ENCODE measurements at regions not wholly inside any gene's neighbourhood (a gene's known extent, or its start where the extent isn't known, plus 50 kb on each side); places are given as distances from the start of the nearest gene placed in this dataset.

DNA sequence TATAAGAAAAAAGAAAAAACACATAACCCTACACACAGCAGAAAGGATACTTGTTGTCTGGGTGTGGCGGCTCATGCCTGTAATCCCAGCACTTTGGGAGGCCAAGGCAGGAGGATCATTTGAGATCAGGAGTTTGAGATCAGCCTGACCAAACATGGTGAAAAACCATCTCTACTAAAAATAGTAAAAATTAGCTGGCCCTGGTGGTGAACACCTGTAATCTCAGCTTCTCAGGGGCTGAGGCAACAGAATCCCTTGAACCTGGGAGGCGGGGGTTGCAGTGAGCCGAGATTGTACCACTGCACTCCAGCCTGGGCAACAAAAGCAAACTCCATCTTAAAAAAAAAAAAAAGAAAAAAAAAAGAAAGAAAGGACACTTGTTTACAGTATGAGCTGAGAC lies 147.6 kb upstream of the PITX1 start:
- H3K9me3 ChIP-seq (replicated peaks; ENCODE audit: insufficient read depth, low read length), result no peaks in the 10 kb centered on the region
- no peaks in the 10 kb centered on the region for H3K27me3 ChIP-seq (replicated peaks; ENCODE audit: insufficient read depth, low read length)
- no peak overlapping the region for H3K4me2 ChIP-seq (ENCODE audit: low read depth, low read length)
- no peak for TF ChIP-seq EZH2 (optimal IDR thresholded peaks at IDR 0.05; ENCODE audit: low read depth, low read length)
- TF ChIP-seq, protein P1, sequence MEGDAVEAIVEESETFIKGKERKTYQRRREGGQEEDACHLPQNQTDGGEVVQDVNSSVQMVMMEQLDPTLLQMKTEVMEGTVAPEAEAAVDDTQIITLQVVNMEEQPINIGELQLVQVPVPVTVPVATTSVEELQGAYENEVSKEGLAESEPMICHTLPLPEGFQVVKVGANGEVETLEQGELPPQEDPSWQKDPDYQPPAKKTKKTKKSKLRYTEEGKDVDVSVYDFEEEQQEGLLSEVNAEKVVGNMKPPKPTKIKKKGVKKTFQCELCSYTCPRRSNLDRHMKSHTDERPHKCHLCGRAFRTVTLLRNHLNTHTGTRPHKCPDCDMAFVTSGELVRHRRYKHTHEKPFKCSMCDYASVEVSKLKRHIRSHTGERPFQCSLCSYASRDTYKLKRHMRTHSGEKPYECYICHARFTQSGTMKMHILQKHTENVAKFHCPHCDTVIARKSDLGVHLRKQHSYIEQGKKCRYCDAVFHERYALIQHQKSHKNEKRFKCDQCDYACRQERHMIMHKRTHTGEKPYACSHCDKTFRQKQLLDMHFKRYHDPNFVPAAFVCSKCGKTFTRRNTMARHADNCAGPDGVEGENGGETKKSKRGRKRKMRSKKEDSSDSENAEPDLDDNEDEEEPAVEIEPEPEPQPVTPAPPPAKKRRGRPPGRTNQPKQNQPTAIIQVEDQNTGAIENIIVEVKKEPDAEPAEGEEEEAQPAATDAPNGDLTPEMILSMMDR (IDR thresholded peaks at IDR 0.05; ENCODE audit: low read length), result no peak
- TF ChIP-seq EZH2phosphoT487 (IDR thresholded peaks at IDR 0.05; ENCODE audit: low read length), result no peak
- no peak overlapping the region for H3K4me3 ChIP-seq (ENCODE audit: low read length)
- no peaks in the 10 kb centered on the region for H4K20me1 ChIP-seq (ENCODE audit: insufficient read depth, low read length)
- H3K79me2 ChIP-seq (ENCODE audit: low read length), result no peaks in the 10 kb centered on the region
- no peak for DNase-seq
- H3K9me2 ChIP-seq (replicated peaks; ENCODE audit: insufficient read depth, low read length), result no peaks in the 10 kb centered on the region
- H3F3A ChIP-seq (ENCODE audit: insufficient read depth, low read length), result no peaks in the 10 kb centered on the region
- H3K36me3 ChIP-seq (replicated peaks; ENCODE audit: insufficient read depth, low read length), result no peaks in the 10 kb centered on the region
- H3K4me1 ChIP-seq (ENCODE audit: low read length), result no peaks in the 10 kb centered on the region
- no peak overlapping the region for H3K9ac ChIP-seq (ENCODE audit: low read length)
- H3K27ac ChIP-seq (ENCODE audit: low read length), result no peak overlapping the region
- no peak overlapping the region for H2AFZ ChIP-seq (ENCODE audit: low read length)

DNA sequence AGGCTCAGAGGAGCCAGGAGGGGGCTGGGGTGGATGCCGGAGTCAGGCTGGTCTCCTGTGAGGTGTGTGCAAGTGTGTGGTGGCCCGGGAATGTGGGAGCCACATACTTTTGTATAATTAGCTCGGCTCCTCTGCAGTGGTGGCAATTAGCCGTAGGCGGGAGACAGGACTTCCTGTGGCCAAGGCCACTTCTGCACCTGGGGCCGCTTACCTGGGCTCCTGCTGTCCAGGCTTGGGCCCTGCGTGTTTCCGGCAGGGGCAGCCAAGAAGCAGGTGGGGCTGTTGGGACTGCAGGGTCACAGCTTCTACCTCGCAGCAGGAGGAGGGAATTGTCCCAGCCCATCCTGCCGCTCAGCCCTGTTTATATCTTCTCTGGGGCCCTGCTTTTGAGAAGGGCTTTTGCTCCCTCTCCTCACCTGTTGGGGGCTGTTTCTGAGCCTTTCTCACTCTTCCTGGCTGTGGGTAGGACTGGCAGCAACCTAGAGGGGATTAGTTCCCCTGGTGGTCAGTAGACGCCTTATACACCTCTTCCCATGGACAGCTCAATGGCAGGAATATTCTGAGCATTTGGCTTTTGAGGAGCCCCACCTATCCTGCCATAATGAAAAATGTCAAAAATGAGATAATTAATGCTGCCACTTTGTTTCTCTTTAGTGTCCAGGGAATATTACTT lies 145.4 kb upstream of the PITX1 start:
- Histone ChIP-seq H3F3A (ENCODE audit: insufficient read depth, low read length) (no peaks in the 10 kb centered on the region), H3K9me3 (replicated peaks; ENCODE audit: insufficient read depth, low read length) (no peaks in the 10 kb centered on the region), H4K20me1 (ENCODE audit: insufficient read depth, low read length) (no peaks in the 10 kb centered on the region), H3K27me3 (replicated peaks; ENCODE audit: insufficient read depth, low read length) (no peaks in the 10 kb centered on the region), H2AFZ (ENCODE audit: low read length) (no peak overlapping the region), H3K36me3 (replicated peaks; ENCODE audit: insufficient read depth, low read length) (no peaks in the 10 kb centered on the region), H3K9me2 (replicated peaks; ENCODE audit: insufficient read depth, low read length) (no peaks in the 10 kb centered on the region), H3K4me1 (ENCODE audit: low read length) (no peaks in the 10 kb centered on the region), H3K4me3 (ENCODE audit: low read length) (no peak overlapping the region), H3K9ac (ENCODE audit: low read length) (no peak overlapping the region), H3K27ac (ENCODE audit: low read length) (no peak overlapping the region), H3K79me2 (ENCODE audit: low read length) (no peaks in the 10 kb centered on the region), H3K4me2 (ENCODE audit: low read depth, low read length) (no peak overlapping the region)
- TF ChIP-seq, protein P1 (IDR thresholded peaks at IDR 0.05; ENCODE audit: low read length), result no peak
- TF ChIP-seq EZH2phosphoT487 (IDR thresholded peaks at IDR 0.05; ENCODE audit: low read length) (no peak), EZH2 (optimal IDR thresholded peaks at IDR 0.05; ENCODE audit: low read depth, low read length) (no peak)
- DNase-seq, result no peak

DNA sequence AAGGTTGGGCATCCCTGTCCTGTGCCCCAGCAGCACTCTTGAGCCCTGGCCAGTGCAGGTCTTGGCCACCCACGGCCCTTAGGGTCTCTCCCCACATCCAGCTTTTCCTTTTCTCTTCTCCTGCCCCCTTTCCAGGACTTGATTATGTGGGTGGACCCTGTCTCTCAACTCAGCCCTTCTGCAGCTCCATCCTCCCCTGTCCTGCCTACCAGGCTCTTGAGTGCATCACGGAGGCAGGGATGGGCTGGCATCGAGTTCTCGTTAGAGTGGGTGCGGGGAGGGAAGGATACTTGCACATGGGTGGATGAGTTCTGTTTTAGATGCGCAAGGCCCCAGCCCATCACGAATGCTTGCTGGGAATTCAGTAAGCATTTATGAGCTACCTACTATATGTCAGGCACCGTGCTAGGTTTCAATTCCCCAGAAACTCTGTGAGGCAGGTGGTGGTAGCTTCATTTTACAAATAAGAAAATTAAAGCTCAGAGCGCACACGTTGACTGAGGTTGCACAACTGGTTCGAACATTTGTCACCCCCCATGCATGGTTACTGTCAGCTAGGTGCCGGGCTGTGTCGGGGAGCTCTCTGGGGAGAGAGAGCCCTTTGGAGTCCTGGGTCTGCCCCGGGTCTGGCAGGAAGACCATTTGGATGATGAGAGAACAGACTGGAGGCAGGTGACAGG lies 144.6 kb upstream of the PITX1 start:
- Histone ChIP-seq H3K9me3 (replicated peaks; ENCODE audit: insufficient read depth, low read length) (no peaks in the 10 kb centered on the region), H3K9me2 (replicated peaks; ENCODE audit: insufficient read depth, low read length) (no peaks in the 10 kb centered on the region), H3K79me2 (ENCODE audit: low read length) (no peaks in the 10 kb centered on the region), H4K20me1 (ENCODE audit: insufficient read depth, low read length) (no peaks in the 10 kb centered on the region), H3K27ac (ENCODE audit: low read length) (no peak overlapping the region), H3K4me2 (ENCODE audit: low read depth, low read length) (no peak overlapping the region), H3K4me3 (ENCODE audit: low read length) (no peak overlapping the region), H3K4me1 (ENCODE audit: low read length) (no peaks in the 10 kb centered on the region), H3K36me3 (replicated peaks; ENCODE audit: insufficient read depth, low read length) (no peaks in the 10 kb centered on the region), H3F3A (ENCODE audit: insufficient read depth, low read length) (no peaks in the 10 kb centered on the region), H3K9ac (ENCODE audit: low read length) (no peak overlapping the region), H3K27me3 (replicated peaks; ENCODE audit: insufficient read depth, low read length) (no peaks in the 10 kb centered on the region), H2AFZ (ENCODE audit: low read length) (no peak overlapping the region)
- TF ChIP-seq, protein P1 (IDR thresholded peaks at IDR 0.05; ENCODE audit: low read length), result no peak
- no peak for DNase-seq
